GM19351 (cell line): ENCODE measurements at regions not wholly inside any gene's neighbourhood (a gene's known extent, or its start where the extent isn't known, plus 50 kb on each side); places are given as distances from the start of the nearest gene placed in this dataset.

Source experiments
- ATAC-seq: cut with Tn5 transposase; IDR thresholded peaks from one replicate; pipeline ENCODE4 v1.9.1; 2021; ENCODE audit warnings: mild to moderate bottlenecking, moderate library complexity; ENCODE audit not compliant: unreplicated experiment

GRCh38 chr13:100870898-100871297, 196.3 kb upstream of the TMTC4 start:
- no peak for ATAC-seq

GRCh38 chr13:100860866-100861265, 186.3 kb upstream of the TMTC4 start:
- no peak for ATAC-seq

- no peak for ATAC-seq
Measured at GRCh38 chr13:100859861-100860260, 185.3 kb upstream of the TMTC4 start.

- ATAC-seq = no peak
Measured at GRCh38 chr13:100855151-100855550, 180.6 kb upstream of the TMTC4 start.

DNA sequence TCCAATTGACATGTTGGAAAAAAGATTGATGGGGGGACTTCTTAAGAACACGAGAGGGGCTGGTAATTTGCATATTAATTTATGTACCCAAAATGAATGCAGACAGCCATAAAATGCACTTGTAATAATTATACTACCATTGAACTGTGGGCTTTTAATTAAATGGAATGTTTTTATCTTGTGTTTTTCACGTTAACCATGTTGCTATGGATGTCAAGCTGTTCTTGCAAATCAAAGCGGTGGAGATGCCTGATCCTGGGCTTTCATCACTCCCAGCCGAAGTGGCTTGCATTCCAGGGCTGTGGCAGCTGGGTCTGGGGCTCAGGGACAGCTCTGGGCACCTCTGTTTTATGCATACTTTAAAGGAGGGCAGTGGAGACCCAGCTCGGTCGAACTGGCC, 179.4 kb upstream of the TMTC4 start:
- ATAC-seq = no peak

- no peak for ATAC-seq
Measured at GRCh38 chr13:100853434-100853833, 178.8 kb upstream of the TMTC4 start.

GRCh38 chr13:100852146-100852545, 177.6 kb upstream of the TMTC4 start:
- ATAC-seq = no peak

- ATAC-seq = no peak
Measured at GRCh38 chr13:100848304-100848703, 173.7 kb upstream of the TMTC4 start.

DNA sequence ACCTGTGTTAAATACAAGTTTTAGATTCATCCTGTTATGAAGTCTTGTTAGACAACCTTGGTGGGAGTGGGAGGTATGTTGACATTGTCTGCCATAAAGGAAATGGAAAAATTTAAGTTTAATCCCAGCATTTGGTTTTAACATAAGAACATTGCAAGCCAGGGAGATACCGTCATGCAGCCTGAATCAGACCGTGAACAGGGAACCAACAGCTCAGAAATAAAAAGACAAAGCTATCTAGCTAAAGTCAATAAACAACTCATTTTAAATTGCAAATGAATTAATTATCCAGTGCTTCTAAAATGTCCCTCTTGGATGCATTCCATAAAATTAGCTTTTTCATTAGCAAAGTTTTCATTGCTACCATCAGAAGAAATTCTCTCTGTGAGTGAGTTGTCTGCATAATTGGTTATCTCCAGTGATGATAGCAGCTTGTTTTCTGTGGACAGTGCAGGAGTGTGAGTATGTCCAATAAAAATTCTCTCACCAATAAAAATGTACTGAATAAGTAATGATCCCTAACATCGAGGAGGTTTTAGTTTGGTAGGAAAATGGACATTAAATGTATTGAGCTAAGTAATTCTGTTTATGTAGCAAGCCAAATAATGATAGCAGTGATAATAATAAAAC, 170.6 kb upstream of the TMTC4 start:
- ATAC-seq = no peak

DNA sequence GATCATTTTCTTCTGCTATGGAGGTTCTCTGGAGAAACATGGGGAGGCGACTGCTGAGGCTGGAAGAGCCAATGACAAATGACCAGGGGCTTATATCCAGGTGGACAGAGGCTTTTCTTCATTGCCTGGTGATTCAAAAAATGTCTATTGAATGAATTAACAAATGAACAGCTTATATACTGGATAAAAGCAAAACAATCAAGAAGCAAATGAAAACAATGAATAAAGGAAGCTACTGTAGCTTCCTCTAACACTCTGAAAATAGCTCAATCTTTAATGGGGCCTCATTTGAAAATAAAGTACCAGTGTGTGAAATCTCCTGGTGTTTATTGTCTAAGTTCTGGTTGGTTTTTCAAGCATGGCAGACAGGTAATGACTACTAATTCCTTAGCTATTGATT, 167.5 kb upstream of the TMTC4 start:
- no peak for ATAC-seq

DNA sequence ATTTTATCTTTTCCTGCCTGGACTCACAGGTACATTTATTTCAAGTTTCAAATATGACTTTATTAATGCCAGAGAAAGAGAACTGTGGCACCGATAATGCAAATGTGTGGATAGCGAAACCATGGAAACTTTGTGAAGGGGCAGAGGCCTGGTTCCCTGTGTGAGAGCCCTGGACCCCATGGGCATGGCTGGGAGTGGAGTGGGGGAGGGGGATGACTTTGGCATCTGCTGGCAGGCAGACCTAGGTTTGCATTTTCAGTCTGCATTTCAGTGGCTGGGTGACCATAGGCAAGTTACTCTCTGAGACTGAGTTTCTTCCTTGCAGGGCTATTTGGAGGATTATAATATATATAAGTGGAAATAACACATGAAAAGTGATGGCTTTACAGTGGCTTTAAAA, 163.8 kb upstream of the TMTC4 start:
- ATAC-seq = no peak

GRCh38 chr13:100837631-100838030, 163.0 kb upstream of the TMTC4 start:
- no peak for ATAC-seq

- ATAC-seq = no peak
Measured at GRCh38 chr13:100836711-100837110, 162.1 kb upstream of the TMTC4 start.

DNA sequence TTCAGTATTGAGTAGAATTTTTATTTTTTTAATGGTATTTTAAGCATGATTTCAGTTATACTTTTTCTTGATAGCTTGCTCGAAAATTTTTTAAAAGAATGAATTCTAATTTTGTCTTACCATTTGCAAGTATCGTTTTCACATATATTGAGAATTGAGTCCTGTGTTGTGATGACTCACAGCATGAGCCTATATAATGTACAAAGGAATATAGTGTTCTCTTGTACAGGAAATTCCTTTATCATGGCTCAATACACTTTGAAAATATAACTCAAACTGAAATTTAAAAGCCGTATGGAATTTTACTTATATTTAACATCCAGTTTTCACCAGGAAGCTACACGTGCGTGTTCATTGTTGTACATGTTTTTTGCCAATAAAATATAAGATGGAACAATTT, 161.1 kb upstream of the TMTC4 start:
- ATAC-seq = no peak

GRCh38 chr13:100833427-100833826, 158.8 kb upstream of the TMTC4 start:
- no peak for ATAC-seq

- ATAC-seq = no peak
Measured at GRCh38 chr13:100828226-100828625, 153.6 kb upstream of the TMTC4 start.

GRCh38 chr13:100827489-100828176, 153.0 kb upstream of the TMTC4 start:
- no peak for ATAC-seq

GRCh38 chr13:100826441-100826840, 151.8 kb upstream of the TMTC4 start:
- peak; percentile 69 for ATAC-seq

GRCh38 chr13:100825557-100825956, 151.0 kb upstream of the TMTC4 start:
- ATAC-seq = no peak

GRCh38 chr13:100824366-100824765, 149.8 kb upstream of the TMTC4 start:
- no peak for ATAC-seq

DNA sequence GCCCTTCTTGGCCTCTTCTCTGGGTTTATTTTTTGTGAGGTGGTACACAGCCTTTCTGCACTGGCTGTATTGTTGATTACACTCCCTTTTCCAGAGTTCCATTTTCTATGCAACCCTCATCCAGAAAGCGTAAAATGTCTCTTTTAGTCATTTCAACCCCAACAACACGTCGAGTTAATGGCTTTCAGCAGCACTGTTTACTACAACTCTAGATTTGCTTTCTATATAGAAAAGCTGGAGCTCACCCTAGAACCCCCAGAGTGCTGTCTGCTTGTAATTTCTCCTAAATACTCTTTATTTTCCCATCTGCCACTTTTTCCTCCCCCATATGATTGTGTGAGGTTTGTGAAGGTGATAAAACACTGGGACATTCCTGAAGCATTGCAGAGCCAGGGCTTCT, 148.9 kb upstream of the TMTC4 start:
- no peak for ATAC-seq

GRCh38 chr13:100822871-100823443, 148.4 kb upstream of the TMTC4 start:
- no peak for ATAC-seq
